ENCODE measurements at regions not wholly inside any gene's neighbourhood (a gene's known extent, or its start where the extent isn't known, plus 50 kb on each side); places are given as distances from the start of the nearest gene placed in this dataset.

- TF ChIP-seq REST (IDR thresholded peaks at IDR 0.05; ENCODE audit: borderline replicate concordance) (no peak), CTCF (IDR thresholded peaks at IDR 0.05; ENCODE audit: poor library complexity, severe bottlenecking) (no peak), SMC3 (conservative IDR thresholded peaks at IDR 0.05; ENCODE audit: poor library complexity) (no peak)
Observed at GRCh38 chr9:102047549-102047948, 309.1 kb upstream of the GRIN3A start.

Measured in neural cell (in vitro differentiated cells).